ENCODE measurements at regions not wholly inside any gene's neighbourhood (a gene's known extent, or its start where the extent isn't known, plus 50 kb on each side); places are given as distances from the start of the nearest gene placed in this dataset.
A peak's percentile ranks its signal among the peaks of the same experiment; 100 is the strongest.

GRCh38 chr16:86891121-86891520 lies 312.8 kb downstream of the FOXL1 start:
- DNase-seq (ENCODE audit: low read depth) = no peak
- no peak overlapping the region for H3K4me3 ChIP-seq (ENCODE audit: low read depth, low read length)
- TF ChIP-seq, protein P1, sequence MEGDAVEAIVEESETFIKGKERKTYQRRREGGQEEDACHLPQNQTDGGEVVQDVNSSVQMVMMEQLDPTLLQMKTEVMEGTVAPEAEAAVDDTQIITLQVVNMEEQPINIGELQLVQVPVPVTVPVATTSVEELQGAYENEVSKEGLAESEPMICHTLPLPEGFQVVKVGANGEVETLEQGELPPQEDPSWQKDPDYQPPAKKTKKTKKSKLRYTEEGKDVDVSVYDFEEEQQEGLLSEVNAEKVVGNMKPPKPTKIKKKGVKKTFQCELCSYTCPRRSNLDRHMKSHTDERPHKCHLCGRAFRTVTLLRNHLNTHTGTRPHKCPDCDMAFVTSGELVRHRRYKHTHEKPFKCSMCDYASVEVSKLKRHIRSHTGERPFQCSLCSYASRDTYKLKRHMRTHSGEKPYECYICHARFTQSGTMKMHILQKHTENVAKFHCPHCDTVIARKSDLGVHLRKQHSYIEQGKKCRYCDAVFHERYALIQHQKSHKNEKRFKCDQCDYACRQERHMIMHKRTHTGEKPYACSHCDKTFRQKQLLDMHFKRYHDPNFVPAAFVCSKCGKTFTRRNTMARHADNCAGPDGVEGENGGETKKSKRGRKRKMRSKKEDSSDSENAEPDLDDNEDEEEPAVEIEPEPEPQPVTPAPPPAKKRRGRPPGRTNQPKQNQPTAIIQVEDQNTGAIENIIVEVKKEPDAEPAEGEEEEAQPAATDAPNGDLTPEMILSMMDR (conservative IDR thresholded peaks at IDR 0.05; ENCODE audit: low read depth, low read length) = no peak

GRCh38 chr16:86891631-86892030 lies 313.3 kb downstream of the FOXL1 start:
- TF ChIP-seq, protein P1 (conservative IDR thresholded peaks at IDR 0.05; ENCODE audit: low read depth, low read length) = no peak
- DNase-seq (ENCODE audit: low read depth) = no peak
- H3K4me3 ChIP-seq (ENCODE audit: low read depth, low read length) = no peak overlapping the region

DNA sequence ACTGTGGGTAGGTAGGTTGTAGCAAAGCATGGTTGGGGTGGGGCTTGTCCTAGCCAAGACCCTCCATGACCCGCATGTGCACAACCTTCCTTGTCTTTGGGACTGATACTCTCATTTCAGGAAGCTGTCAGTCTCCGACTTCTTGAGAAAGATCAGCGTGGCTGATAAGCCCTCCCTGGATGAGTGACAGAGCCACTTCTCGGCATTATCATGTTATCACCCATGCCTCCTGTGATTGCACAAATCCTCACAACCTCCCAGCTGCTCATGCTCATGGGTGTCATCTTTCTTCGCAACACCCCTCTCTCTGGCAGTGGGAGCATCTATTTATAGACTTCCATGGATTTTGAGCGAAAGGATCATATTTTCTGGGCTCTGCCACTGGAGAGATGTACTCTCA lies 314.2 kb downstream of the FOXL1 start:
- TF ChIP-seq, protein P1 (conservative IDR thresholded peaks at IDR 0.05; ENCODE audit: low read depth, low read length) = no peak
- DNase-seq (ENCODE audit: low read depth) = peak; percentile 17
- no peak overlapping the region for H3K4me3 ChIP-seq (ENCODE audit: low read depth, low read length)

- no peak for DNase-seq (ENCODE audit: low read depth)
- H3K4me3 ChIP-seq (ENCODE audit: low read depth, low read length) = no peak overlapping the region
- TF ChIP-seq, protein P1 (conservative IDR thresholded peaks at IDR 0.05; ENCODE audit: low read depth, low read length) = no peak
These were observed 315.2 kb downstream of the FOXL1 start for GRCh38 chr16:86893506-86893905.

DNA sequence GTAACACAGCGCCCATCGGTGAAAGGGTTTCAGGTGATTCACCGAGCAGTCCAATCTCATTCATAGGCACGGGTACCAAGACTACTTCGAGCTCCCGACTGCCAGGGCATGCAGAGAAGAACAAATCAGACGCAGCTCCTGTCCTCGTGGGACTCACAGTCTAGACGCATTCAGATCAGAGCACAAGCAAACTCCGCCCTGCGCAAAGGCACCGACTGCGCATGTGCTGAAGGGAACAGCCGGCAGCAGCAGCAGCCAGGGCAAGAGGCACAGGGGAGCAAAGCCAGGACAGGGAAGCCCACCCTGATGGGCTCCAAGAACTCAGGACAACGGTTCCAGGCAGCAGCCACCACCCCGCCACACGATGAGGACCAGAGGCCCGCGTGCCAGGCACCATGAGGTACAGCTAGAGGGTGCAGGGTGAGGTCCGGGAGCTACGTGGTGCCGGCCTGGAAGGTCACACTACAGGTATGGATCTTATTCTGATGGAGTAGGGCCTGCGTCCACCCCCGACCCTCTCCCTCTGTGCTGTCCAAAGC lies 315.7 kb downstream of the FOXL1 start:
- TF ChIP-seq, protein P1 (conservative IDR thresholded peaks at IDR 0.05; ENCODE audit: low read depth, low read length) = no peak
- DNase-seq (ENCODE audit: low read depth) = no peak
- no peak overlapping the region for H3K4me3 ChIP-seq (ENCODE audit: low read depth, low read length)

DNA sequence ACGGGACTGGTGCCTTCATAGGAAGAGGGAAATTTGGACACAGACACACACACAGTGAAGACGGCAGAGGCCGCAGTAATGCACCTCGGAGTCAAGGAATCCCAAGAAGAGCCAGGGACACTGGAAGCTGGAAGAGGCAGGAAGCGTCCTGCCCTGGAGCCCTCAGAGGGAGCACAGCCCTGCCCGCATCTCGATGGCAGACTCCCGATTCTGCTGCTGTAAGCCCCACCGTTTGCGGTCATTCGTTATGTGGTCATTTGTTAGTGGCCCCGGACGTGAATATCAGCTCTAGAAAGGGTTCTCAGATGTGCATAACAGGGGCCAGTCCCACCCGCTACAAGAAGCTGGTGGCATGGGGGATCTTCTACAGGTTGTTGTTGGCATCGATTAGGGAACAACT lies 316.6 kb downstream of the FOXL1 start:
- DNase-seq (ENCODE audit: low read depth) = no peak
- no peak overlapping the region for H3K4me3 ChIP-seq (ENCODE audit: low read depth, low read length)
- TF ChIP-seq, protein P1 (conservative IDR thresholded peaks at IDR 0.05; ENCODE audit: low read depth, low read length) = no peak

- H3K4me3 ChIP-seq (ENCODE audit: low read depth, low read length) = no peak overlapping the region
- TF ChIP-seq, protein P1 (conservative IDR thresholded peaks at IDR 0.05; ENCODE audit: low read depth, low read length) = no peak
- no peak for DNase-seq (ENCODE audit: low read depth)
These were observed 317.3 kb downstream of the FOXL1 start for GRCh38 chr16:86895606-86896005.
